NCI-H1105 (cell line): ENCODE measurements at regions not wholly inside any gene's neighbourhood (a gene's known extent, or its start where the extent isn't known, plus 50 kb on each side); places are given as distances from the start of the nearest gene placed in this dataset.
A peak's percentile ranks its signal among the peaks of the same experiment; 100 is the strongest.
"Not testable (repeated sequence)": the region's sequence is repeated elsewhere in the genome, so short reads cannot be mapped to it uniquely, and the experiment has no call there.

Experiments used
- DNase-seq: peaks from one replicate; lab custom pipeline; 2025; lab: John Stamatoyannopoulos, UW

- DNase-seq: no peak
These were observed 81.4 kb downstream of the ALOX5AP start for GRCh38 chr13:30816736-30817135.

- DNase-seq: no peak
These were observed 83.1 kb downstream of the ALOX5AP start for GRCh38 chr13:30818323-30818960.

- no peak for DNase-seq
These were observed 84.0 kb downstream of the ALOX5AP start for GRCh38 chr13:30819136-30819888.

- no peak for DNase-seq
These were observed 84.7 kb upstream of the MEDAG start for GRCh38 chr13:30821421-30821820.

- DNase-seq: no peak
These were observed 81.4 kb upstream of the MEDAG start for GRCh38 chr13:30824651-30825050.

GRCh38 chr13:30826911-30827577 lies 79.0 kb upstream of the MEDAG start:
- DNase-seq: no peak

GRCh38 chr13:30827578-30827925 lies 78.5 kb upstream of the MEDAG start:
- DNase-seq: no peak

- no peak for DNase-seq
These were observed 76.8 kb upstream of the MEDAG start for GRCh38 chr13:30829145-30829832.

GRCh38 chr13:30829833-30830637 lies 76.0 kb upstream of the MEDAG start:
- DNase-seq: no peak

GRCh38 chr13:30830638-30830965 lies 75.5 kb upstream of the MEDAG start:
- no peak for DNase-seq

- no peak for DNase-seq
These were observed 74.6 kb upstream of the MEDAG start for GRCh38 chr13:30831515-30831914.

GRCh38 chr13:30832377-30832776 lies 73.7 kb upstream of the MEDAG start:
- DNase-seq: no peak

GRCh38 chr13:30832845-30833332 lies 73.2 kb upstream of the MEDAG start:
- peak; percentile 83 for DNase-seq

GRCh38 chr13:30835442-30835841 lies 70.6 kb upstream of the MEDAG start:
- DNase-seq: no peak

- no peak for DNase-seq
These were observed 68.6 kb upstream of the MEDAG start for GRCh38 chr13:30837227-30838159.

- not testable (repeated sequence) for DNase-seq
These were observed 66.4 kb upstream of the MEDAG start for GRCh38 chr13:30839636-30840035.

GRCh38 chr13:30840515-30840914 lies 65.6 kb upstream of the MEDAG start:
- no peak for DNase-seq

- no peak for DNase-seq
These were observed 64.9 kb upstream of the MEDAG start for GRCh38 chr13:30841154-30841553.

- DNase-seq: no peak
These were observed 62.5 kb upstream of the MEDAG start for GRCh38 chr13:30843548-30843947.

GRCh38 chr13:30844548-30845296 lies 61.3 kb upstream of the MEDAG start:
- no peak for DNase-seq
